ENCODE measurements at regions not wholly inside any gene's neighbourhood (a gene's known extent, or its start where the extent isn't known, plus 50 kb on each side); places are given as distances from the start of the nearest gene placed in this dataset.

DNA sequence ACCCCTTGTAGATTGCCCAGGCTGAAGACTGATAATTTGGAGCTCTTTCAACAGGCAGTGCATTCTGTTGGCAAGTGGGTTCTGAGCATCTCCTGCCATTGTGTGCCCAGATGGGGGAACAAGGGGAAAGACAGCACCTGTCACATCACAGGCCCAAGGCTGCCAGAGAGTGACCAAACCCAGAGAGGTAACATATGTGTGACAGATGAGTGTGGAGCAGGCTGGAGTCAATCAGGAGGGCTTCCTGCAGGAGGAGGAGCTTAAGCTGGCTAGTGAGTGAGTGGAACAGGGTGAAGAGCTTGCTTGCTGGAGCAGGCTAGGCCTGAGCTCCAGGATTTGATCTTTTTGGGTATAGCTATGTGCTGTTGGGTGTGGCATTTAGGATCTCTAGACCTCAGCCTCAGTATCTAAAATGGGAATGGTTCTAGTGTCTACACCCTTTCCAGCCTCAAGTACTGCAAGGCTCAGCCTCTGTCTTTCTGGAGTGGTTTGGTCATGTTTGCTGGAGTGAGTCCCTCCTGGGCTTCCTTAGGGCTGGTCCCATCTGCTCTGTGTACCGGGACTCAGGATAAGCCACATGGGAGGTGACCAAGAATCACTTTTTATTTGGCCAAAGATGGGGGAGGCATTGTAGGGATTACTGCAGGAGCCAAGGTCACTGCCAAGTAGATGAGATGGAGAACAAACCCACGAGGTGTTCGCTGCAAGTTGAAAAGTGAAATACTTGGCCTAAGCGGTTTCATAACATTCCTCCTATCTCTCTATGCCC, 152.4 kb upstream of the TSHZ3 start:
- no peak for DNase-seq (ENCODE audit: low spot score)

DNA sequence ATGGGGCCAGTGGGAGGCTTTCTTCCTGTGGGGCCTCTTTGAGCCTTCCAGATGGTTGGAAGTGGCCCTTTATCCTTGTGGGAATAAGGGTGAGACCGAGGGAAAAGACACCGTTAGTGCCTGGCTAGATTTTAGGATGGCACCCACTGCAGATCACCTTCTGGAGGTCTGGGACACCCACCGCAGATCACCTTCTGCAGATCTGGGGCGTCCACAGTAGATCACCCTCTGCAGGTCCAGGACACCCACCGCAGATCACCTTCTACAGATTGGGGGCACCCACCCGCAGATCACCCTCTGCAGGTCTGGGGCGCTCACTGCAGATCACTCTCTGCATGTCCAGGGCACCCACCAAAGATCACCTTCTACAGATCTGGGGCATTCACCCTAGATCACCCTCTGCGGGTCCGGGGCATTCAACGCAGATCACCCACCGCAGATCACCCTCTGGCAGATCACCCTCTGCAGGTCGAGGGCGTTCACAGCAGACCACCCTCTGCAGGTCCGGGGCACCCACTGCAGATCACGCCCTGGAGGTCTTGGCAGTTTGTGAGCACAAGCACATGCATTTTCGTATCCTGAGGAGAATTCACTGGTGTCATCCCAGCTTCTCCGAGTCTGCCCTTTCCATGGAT, 153.4 kb upstream of the TSHZ3 start:
- no peak for DNase-seq (ENCODE audit: low spot score)

DNA sequence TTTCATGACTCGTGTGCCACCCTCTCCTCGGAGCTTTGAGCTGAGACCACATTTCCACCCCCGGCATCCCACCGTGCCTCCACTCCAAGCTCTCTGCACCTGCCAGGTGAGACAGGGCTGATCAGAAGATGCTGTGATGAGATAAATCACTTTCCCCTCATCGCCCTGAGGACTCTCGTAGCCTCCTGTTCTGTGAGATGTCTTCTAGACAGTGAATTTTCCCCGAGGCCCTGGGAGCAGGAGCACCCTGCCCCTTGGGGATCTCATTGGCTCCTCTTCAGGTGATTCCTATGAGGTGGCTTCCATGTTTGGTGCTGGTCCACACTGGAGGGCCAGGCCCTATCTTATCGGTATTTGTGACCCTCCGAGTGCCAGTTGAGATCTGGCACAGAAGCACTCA, 154.0 kb upstream of the TSHZ3 start:
- no peak for DNase-seq (ENCODE audit: low spot score)

DNA sequence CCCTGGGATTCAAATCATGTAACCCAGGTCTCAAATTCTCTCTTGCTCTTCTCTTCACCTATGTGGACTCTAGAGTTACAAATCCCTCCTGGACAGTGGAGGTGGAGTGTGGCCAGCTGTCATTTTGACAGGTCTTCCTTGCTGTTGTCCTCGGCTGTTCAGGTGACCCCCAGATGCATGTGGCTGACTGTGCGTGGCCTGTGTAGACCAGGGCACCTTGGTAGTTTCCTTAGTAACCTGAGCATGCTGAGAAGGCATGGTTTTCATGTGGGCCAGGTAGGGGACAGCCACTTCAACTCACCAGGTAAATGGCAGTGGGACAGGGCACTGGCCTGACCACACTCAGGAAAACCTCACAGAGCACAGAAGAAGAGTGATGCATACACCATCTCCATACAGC, 155.0 kb upstream of the TSHZ3 start:
- DNase-seq (ENCODE audit: low spot score) = no peak

DNA sequence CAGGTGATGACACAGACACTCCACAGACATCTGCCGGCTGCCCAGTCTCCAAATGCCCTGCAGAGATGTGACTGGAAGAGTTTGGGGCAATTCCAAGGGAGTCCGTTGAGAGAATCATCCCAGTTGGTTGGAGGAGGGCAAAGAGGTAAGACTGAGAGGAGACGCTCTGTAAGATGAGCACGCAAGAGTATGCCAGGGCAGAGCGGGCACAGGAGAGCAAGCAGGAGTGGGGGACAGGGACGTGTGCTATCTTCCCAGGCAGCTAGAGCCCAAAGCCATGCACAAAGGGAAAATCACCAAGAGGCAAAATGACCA, 156.3 kb upstream of the TSHZ3 start:
- no peak for DNase-seq (ENCODE audit: low spot score)

DNA sequence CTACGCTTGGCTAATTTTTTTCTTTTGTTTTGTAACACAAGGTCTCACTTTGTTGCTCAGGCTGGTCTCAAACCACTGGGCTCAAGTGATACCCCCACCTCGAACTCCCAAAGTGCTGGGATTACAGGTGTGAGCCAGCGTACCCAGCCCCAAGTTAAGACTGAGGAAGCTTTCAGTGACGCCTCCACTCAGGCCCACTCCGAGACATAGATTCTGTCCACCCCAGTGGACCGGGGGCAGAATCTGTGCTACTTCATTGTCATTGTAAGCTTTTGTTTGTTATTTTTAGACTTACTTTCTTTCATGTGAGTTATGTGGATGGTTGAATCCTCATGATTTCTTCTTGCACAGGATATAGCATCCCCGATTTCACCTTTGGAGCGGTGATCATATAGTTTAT, 156.9 kb upstream of the TSHZ3 start:
- no peak for DNase-seq (ENCODE audit: low spot score)

DNA sequence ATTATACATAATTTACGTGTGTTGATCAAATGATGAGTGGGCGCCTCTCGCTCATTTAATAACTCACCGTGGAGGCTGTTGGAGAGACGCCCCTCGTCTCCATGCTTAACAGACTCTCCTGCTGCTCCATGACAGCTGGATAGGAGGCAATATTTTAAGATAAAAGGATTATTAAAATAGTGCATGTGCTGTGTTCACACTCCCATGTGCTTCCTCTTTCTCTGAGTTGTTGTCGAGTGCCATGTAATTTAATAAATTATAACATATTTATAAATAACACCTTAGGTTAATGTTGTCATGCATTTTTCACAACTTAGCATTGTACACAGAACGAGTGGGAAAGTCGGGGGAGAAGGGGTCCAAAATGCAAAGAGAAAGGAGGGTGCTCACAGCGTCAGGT, 161.4 kb upstream of the TSHZ3 start:
- no peak for DNase-seq (ENCODE audit: low spot score)

DNA sequence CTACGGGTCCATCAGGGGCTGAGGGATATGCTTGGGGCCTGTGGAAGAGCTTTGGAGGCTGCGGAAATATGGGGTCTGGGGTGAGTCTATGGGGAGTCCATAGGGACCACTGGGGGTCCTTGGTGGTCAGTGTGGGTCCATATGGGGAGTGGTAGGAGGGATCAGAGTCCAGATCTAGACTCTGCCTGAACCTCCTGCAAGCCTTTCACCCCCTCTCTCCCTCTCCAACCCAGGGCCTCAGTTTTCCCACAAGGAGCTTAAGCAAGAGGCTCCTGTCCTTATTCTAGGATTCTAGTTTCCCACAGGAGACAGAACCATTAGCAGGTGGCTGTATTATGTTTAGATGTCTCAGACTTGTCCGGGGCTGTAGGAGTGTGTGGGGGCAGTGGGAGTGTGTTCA, 161.9 kb upstream of the TSHZ3 start:
- DNase-seq (ENCODE audit: low spot score) = no peak

DNA sequence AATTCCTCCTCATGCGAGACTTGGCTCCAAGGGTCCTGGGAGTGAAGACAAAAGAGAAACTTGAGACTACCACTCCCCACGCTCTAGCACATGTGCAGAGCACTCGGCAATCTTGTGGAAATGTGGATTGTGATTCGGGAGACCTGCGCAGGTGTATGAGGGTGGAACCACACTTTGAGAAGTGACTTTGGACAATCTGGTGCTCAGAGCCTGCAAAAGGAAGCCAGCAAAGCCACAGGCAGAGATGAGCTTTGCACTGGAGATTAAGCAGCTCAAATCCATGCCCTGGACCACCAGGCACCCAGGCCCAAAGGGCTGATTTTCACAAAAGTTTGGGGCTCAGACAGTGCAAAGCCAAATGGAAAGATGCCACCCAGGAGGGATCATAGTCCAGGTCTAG, 162.5 kb upstream of the TSHZ3 start:
- DNase-seq (ENCODE audit: low spot score) = no peak

DNA sequence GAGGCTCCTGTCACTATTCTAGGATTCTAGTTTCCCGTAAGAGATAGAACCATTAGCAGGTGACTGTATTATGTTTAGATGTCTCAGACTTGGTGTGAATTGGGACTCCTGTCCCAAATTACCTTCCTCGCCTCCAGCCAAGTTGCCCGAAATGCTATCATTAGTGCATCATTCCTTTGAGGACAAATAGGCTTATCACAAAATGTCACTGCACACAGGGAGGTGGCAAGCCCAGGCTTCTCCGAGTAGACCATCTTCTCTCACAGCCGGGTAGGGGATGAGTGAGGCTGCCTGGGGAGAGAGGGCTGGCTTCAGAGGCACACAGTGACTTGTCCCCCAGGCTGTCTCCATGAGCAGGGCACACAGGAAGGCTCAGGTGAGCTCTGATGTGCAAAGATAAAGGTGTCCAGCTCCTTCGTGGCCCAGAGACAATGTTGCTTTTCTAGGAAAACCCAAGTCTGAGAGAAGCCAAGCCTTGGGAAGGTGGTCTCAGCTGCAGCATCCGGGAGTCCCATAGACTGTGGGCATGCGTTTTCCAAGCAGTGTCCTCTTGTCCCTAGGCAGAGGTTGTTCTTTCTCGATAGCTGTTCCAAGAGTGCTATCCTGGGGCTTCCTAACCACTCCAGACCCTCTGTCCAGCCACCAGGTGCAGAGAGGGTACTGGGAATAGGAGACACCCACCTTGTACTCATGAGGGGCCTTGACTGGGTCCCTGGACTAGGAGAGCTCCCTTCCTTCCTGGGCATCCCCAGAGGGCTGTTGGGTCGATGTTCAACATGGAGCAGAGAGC, 163.1 kb upstream of the TSHZ3 start:
- no peak for DNase-seq (ENCODE audit: low spot score)

DNA sequence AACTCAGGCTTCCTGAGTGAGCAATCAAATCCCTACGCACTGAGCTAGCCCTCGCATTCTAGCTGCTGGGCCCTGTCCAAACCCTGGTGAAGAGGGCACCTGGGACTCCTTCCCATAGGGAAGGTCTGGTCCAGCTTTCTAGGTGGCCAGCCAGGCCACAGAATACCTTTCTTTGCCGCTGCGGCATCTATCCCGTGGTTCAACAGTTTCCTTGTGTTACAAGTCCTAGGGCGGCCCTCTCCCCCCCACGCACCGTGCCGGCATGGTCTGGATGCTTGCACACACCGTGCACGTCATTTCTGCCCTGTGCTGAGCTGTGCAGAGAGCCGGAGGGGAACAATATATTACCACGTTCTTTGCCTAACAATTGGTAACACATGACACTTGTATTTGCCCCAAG, 164.6 kb upstream of the TSHZ3 start:
- no peak for DNase-seq (ENCODE audit: low spot score)

DNA sequence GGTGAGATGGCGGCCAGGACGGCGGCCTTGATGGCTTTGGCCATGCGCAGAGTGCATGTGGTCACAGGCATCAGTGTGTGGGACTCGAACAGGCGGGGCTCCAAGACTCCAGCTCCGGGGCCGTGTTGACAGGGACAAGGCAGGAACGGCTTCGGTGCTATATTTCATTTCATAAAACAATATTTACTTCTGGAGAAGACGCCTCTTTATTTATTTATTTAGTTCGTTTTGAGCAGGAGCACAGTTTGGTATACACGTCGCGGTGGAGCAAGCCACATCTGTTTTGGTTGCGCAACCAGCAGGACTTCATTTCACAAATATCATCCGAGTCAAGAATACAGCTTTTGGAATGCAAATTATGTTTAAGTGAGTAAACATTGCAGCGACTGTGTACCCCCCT, 166.7 kb upstream of the TSHZ3 start:
- DNase-seq (ENCODE audit: low spot score) = no peak

DNA sequence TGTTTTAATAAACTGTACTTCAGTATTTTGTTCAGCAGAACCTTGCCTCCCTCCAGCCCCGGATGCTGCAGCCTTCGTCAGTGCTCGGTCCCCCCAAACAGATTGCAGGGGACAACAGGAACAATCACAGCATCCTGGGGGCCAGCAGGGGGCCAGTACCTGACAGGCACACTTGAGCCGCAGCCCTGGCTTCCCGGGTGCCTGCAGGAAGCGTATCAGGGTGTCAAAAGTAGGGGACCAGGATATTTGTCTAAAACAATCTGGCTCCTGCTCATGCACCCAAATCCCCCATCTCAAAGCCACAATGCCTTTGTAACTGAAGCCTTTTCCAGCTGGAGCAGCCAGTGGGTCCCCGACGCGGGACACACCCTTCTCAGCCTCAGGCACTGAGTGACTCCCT, 167.5 kb upstream of the TSHZ3 start:
- no peak for DNase-seq (ENCODE audit: low spot score)

DNA sequence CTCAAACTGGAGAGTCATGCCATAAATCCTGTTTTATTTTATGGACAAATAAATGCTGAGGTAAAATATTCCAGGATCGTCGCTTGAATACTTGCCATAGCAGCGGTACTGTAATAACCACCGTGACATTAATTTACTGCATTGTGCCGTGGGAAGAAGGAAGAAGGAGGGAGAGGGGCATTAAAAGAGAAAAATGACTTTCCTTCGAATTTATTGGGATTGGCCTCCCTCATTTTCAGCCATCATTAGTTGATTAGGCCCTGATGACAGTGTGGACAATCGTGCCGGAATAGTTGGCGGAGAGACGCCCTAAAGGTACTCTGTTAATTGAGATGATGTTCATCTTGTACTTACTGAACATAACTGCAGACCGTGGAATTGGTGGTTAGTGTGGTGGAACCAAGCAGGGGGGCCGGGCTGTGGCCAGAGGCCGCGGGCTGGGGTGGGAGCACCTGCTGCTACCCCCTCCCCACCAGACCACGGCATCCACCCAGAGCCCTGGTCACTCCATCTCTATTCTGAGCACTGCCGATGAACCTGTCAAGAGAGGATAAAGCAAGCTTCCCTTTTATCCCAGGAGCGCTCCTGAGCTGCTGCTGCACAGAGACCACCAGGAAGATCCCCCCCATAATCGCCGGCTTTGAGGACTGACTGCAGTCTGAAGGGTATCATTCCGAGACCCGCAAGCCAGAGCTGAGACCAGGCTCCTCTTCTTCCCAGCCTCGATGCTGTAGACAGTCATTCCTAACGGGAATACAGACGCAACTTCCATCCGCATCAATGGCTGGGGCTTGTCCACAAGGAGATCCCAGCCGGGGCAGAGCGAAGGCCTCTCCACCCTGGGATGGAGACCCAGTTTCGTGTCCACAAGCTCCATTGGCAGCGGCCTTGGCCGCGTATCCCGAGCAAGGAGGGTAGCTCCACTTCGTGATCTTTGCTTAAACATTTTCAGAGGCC, 168.3 kb upstream of the TSHZ3 start:
- DNase-seq (ENCODE audit: low spot score) = no peak

DNA sequence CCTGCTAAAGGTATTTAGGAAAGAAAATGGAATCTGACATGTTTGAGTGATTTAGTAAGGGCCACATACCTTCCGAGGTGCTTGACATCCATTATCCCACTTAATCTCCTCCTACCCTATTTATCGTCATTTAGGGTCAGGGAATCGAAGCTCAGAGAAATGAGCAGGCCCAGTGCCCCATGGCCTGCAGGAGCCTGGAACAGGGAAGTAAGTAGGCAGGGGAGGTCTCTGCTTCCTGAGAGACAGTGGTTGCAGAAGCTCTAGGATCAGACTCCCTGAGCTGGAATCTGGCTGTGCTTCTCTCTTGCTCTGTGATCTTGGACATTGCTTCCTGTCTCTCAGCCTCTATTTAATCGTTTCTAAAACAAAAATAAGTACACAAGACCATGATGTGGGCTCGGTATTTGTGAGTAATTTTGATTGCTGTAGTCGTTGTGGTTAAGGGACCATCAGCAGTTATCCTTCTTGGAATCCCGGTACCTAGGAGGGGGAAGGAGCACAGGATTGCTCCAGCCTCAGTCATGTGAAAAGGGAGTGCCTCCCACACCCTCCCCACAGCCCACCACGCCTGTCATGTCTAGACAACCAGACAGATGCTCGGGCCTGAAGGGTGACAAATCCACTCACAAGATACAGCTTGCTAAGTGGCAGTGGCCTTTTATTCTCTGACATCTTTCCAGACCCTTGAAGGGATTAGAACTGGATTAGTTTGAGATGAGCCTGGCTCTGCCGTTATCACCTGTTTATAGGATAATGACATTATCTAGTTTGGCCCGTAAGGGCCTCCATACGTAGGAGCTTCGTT, 169.2 kb upstream of the TSHZ3 start:
- no peak for DNase-seq (ENCODE audit: low spot score)

DNA sequence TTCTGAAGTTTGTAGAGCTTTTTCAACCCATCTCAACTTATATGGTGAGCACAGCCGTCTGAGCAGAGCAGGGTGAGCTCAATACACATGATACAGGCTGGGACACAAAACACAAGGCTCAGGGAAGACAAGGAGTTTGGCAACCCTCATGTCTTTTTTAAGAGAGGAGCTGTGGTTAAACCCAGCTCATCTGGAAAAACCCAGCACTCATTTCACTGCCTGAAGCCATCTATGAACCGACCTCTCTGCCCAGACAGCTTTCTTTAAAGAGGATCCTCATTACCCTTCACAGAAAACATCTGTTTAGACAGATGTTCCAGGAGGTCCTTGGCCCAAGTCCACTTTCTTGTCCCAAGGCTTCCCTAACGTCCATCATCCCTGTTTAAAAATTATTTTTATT, 170.0 kb upstream of the TSHZ3 start:
- DNase-seq (ENCODE audit: low spot score) = no peak

DNA sequence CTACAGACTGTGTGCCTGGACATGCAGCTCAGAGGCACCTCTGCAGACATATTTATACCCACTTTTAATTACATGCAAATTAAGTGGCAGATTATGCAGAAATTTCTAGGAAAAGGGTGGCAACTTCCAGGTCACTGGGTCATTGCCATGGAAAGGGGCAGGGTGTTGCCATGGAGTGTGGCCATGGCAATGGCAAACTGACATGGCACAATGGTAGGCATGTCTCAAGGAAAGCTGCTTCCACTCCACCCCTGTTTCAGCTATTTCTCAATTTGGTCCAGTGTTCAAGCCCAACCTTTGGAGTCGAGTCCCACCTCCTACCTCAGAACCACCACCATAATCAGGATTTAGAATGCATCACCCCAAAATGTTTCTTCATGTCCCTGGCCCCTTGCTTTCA, 170.7 kb upstream of the TSHZ3 start:
- no peak for DNase-seq (ENCODE audit: low spot score)

DNA sequence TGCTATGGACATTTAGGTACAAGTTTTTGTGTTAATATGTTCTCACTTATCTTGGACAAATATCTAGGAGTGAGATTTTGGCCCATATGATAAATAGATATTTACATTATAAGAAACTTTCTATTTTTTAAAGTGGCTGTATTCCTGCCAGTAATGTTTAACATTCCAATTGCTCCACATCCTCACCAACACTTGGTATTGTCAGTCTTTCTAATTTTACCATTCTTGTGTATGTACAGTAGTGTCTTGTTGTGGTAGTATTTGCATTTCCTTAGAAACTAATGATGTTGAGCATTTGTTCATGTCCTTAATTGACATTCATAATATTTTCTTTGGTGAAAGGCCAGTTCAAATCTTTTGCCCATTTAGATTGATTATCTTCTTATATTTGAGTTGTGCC, 171.4 kb upstream of the TSHZ3 start:
- no peak for DNase-seq (ENCODE audit: low spot score)

DNA sequence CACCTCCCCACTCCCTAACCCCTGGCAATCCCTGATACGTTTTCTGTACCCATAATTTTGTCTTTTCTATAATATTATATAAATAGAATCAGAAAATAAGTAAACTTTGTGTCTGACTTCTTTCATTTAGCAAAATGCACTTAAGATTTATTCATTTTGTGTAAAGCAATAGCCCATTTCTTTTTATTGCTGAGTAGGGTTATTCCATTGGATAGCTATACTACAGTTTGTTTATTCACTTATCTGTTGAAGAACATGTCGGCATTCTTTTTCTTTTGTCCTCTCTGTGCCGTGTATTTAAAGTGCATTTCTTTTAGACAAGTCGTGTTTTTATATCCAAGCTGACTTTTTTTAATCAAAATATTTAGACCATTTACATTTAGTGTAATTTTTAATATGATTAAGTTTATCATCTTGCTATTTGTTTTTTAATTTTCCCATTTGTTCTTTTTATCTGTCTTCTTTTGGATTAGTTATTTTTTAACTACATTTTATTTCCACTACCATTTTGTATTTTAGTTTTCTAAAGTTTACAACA, 176.4 kb upstream of the TSHZ3 start:
- no peak for DNase-seq (ENCODE audit: low spot score)

DNA sequence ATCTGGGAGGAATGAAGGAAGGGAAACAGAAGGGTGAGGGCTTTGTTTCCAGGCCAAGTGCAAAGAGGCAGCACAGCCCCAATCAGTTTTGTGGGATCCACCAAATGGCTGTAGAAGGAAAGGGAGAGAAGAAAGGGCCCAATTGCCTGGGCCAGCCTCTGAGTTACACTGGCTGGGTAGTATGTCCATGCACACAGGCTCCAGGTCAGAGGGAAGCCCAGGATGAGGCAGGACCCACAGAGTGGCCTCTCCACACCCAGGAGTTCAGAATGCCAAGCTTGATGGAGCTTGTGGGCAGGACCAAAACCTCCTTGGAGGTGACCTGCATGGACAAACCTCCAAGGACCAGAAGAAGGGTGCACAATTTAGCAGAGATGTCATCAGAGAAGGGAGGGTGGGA, 178.2 kb upstream of the TSHZ3 start:
- DNase-seq (ENCODE audit: low spot score) = no peak

DNA sequence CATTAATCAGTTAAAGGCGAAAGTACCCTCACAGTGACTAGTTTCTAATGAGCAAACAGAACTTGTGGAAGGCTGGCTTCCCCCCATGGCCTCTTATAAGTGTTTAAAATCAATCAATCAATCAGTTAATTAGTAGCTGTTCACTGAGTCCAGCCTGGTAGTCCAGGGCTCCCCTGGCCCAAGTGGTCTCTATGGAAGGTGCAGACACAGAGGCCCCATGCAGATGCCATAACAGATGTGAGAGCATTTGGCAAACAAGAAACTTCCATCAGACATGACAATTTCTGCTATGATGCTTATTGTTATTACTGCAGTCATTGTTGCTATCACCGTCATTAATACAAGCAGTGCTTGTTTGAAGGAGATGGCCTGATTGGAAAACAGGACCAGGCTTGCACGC, 179.0 kb upstream of the TSHZ3 start:
- DNase-seq (ENCODE audit: low spot score) = no peak

Measured in activated CD4-positive, alpha-beta T cell treated with anti-CD3 and anti-CD28 coated beads, Interleukin-2, Interleukin-4, amounts not matched to agents 100 ng/mL and 50 ng/mL, durations not matched to agents 16 hours and 8 hours (primary cell).